ENCODE measurements at regions not wholly inside any gene's neighbourhood (a gene's known extent, or its start where the extent isn't known, plus 50 kb on each side); places are given as distances from the start of the nearest gene placed in this dataset.
A peak's percentile ranks its signal among the peaks of the same experiment; 100 is the strongest.

DNA sequence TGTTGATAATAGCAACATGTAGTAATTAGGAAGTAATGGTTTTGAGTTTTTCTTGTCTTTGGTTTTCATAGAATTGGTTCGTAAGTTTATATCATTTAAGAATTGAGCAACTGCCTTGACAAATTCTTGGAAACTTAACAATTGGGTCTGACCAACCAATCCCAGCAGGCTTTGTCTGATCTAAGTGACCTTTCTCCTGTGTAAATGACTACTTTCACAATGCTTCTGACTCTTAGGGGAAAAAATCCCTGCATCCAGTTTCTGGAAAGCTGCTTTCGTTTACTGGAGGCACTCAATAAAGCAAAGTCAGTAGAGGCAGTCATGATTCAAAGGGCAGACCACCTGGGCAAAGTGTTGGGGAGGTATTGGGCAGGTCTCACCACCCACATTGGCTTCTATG, 303.6 kb upstream of the FAM78B start:
- peaks cover 28 to 39% of the 10 kb centered on the region in 2 donors for H3K27me3 Mint-ChIP-seq
- no peaks in the 10 kb centered on the region for H3K4me1 Mint-ChIP-seq
- H3K27ac Mint-ChIP-seq = no peak overlapping the region
- H3K4me3 Mint-ChIP-seq = no peak overlapping the region
- Histone ChIP-seq H3K36me3 (ENCODE audit: control insufficient read depth in 2 of 2, extremely low read depth in 1 of 2, insufficient read depth in 1 of 2, low read length in 1 of 2) (no peaks in the 10 kb centered on the region), H3K4me1 (ENCODE audit: control insufficient read depth in 1 of 2, extremely low read depth in 1 of 2, insufficient read depth in 2 of 2, low read length in 2 of 2) (no peaks in the 10 kb centered on the region), H3K27me3 (replicated peaks in 1 of 2; ENCODE audit: control insufficient read depth in 2 of 2, extremely low read depth in 1 of 2, insufficient read depth in 2 of 2, low read length in 1 of 2) (peaks cover 0 to 7% of the 10 kb centered on the region in 2 experiments), H3K27ac (ENCODE audit: low read length) (no peak overlapping the region), H3K9me3 (no peaks in the 10 kb centered on the region), H3K4me3 (ENCODE audit: control insufficient read depth in 1 of 2, extremely low read depth in 1 of 2, low read length in 1 of 2) (no peak overlapping the region)
- H3K9me3 Mint-ChIP-seq = peaks cover 1% of the 10 kb centered on the region in 3 donors
- DNase-seq (no peak), ATAC-seq (replicated peaks in 1 of 4) (no peak)
- CTCF ChIA-PET = no interaction called here
- no peaks in the 10 kb centered on the region for H3K36me3 Mint-ChIP-seq
- POLR2A ChIA-PET = no interaction called here
- WGBS (ENCODE audit: insufficient coverage) = 50% methylated on average over 1 of the region's 2 CpGs

DNA sequence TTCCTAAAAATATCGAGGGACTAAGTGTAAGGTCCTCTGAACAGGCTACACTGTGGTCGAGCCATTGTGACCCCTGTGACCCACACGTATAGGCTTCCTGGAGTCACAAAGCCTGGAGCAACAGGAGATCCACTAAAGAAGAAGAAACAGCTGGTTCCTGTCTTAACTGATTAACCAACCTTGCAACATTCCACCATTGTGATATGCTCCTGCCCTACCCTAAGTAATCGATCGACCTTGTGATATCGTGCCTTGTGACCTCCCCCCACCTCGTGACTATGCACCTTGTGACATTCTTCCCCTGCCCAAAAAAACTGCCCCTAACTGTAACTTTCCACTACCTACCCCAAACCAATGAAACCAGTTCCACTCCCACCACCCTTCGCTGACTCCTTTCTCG, 304.6 kb upstream of the FAM78B start:
- POLR2A ChIA-PET = no interaction called here
- DNase-seq = no peak
- peaks cover 0 to 7% of the 10 kb centered on the region in 2 experiments for H3K27me3 ChIP-seq (replicated peaks in 1 of 2; ENCODE audit: control insufficient read depth in 2 of 2, extremely low read depth in 1 of 2, insufficient read depth in 2 of 2, low read length in 1 of 2)
- 69% methylated on average over 7 of the region's 9 CpGs for WGBS (ENCODE audit: insufficient coverage)
- no peak for ATAC-seq (replicated peaks in 1 of 4)
- Mint-ChIP-seq H3K9me3 (no peaks in the 10 kb centered on the region), H3K4me1 (no peaks in the 10 kb centered on the region), H3K4me3 (no peak overlapping the region), H3K36me3 (no peaks in the 10 kb centered on the region), H3K27me3 (peaks cover 28 to 46% of the 10 kb centered on the region in 2 donors), H3K27ac (no peak overlapping the region)
- H3K36me3 ChIP-seq (ENCODE audit: control insufficient read depth in 2 of 2, extremely low read depth in 1 of 2, insufficient read depth in 1 of 2, low read length in 1 of 2) = no peaks in the 10 kb centered on the region
- CTCF ChIA-PET = no interaction called here
- H3K4me1 ChIP-seq (ENCODE audit: control insufficient read depth in 1 of 2, extremely low read depth in 1 of 2, insufficient read depth in 2 of 2, low read length in 2 of 2) = no peaks in the 10 kb centered on the region
- H3K27ac ChIP-seq (ENCODE audit: low read length) = no peak overlapping the region
- no peaks in the 10 kb centered on the region for H3K9me3 ChIP-seq
- H3K4me3 ChIP-seq (ENCODE audit: control insufficient read depth in 1 of 2, extremely low read depth in 1 of 2, low read length in 1 of 2) = no peak overlapping the region

DNA sequence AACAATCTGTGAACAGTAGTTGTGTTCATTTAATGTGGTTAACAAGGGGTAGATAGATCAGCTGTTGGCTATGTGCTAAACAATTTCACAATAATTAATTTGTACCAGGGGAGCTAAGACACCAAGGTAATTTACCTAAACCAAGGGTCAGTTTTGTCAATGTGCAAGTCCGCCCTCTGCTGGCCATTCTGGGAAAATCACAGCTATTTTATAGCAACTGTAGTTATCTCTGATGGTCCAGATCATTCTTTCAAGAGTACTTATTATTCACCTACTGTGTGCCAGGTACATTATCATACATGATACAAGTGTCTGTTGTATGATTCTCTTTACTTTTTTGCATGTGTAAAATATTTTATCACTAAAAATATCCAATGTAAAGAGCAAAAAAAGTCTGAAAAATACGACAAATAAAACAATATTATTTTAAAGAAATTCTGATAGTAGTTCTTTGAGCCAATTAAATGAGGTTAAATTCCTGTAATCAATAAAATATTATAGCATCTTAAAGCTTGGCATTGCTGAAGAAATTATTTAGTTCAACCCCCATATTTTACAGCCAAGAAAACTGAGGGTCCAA, 312.3 kb upstream of the FAM78B start:
- Mint-ChIP-seq H3K27ac (no peak overlapping the region), H3K36me3 (no peaks in the 10 kb centered on the region), H3K9me3 (no peaks in the 10 kb centered on the region), H3K4me1 (no peaks in the 10 kb centered on the region), H3K4me3 (no peak overlapping the region), H3K27me3 (peaks cover 0 to 7% of the 10 kb centered on the region in 2 donors)
- ChIA-PET POLR2A (no interaction called here), CTCF (interaction anchor here (0.5 to 4.1 kb wide), 13 partner anchors 9 to 556 kb away, joined by 3 to 37 read pairs (median 4); no protein-coding TSS in a partner anchor)
- no peaks in the 10 kb centered on the region for H3K27me3 ChIP-seq (replicated peaks in 1 of 2; ENCODE audit: control insufficient read depth in 2 of 2, extremely low read depth in 1 of 2, insufficient read depth in 2 of 2, low read length in 1 of 2)
- ATAC-seq (replicated peaks in 1 of 4) = no peak
- H3K27ac ChIP-seq (ENCODE audit: low read length) = no peak overlapping the region
- WGBS (ENCODE audit: insufficient coverage) = no CpG with 5 or more reads among the region's 2 CpGs
- no peaks in the 10 kb centered on the region for H3K9me3 ChIP-seq
- no peak overlapping the region for H3K4me3 ChIP-seq (ENCODE audit: control insufficient read depth in 1 of 2, extremely low read depth in 1 of 2, low read length in 1 of 2)
- H3K4me1 ChIP-seq (ENCODE audit: control insufficient read depth in 1 of 2, extremely low read depth in 1 of 2, insufficient read depth in 2 of 2, low read length in 2 of 2) = no peaks in the 10 kb centered on the region
- no peaks in the 10 kb centered on the region for H3K36me3 ChIP-seq (ENCODE audit: control insufficient read depth in 2 of 2, extremely low read depth in 1 of 2, insufficient read depth in 1 of 2, low read length in 1 of 2)
- peak in 28 of 35 experiments; percentile 5 to 66 (median 30) for DNase-seq

DNA sequence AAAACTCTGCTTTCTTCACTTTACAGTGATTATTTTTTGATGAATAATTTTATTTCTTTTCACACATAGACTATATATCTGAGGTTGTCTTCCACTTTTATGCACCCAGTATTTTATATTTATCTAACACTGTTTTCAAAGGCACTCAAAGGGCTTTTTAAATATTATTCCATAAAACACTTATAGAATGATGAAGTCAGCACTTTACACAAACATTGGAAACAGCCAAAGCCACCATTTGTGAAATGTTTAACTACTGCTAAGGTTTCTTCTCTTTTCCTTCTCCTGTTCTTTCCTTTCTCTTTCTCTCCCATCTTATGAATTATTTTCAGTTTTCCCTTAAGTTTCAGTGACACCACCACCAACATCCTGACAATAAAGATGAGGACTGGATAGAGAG, 317.7 kb upstream of the FAM78B start:
- no peaks in the 10 kb centered on the region for H3K27me3 ChIP-seq (replicated peaks in 1 of 2; ENCODE audit: control insufficient read depth in 2 of 2, extremely low read depth in 1 of 2, insufficient read depth in 2 of 2, low read length in 1 of 2)
- peaks cover 8% of the 10 kb centered on the region for H3K36me3 Mint-ChIP-seq
- POLR2A ChIA-PET = no interaction called here
- no peaks in the 10 kb centered on the region for H3K27me3 Mint-ChIP-seq
- H3K4me1 Mint-ChIP-seq = peaks cover 6 to 21% (median 15%) of the 10 kb centered on the region in 3 donors
- no peaks in the 10 kb centered on the region for H3K9me3 Mint-ChIP-seq
- H3K4me3 Mint-ChIP-seq = no peak overlapping the region
- H3K27ac Mint-ChIP-seq = no peak overlapping the region
- no peak for ATAC-seq (replicated peaks in 1 of 4)
- H3K27ac ChIP-seq (ENCODE audit: low read length) = no peak overlapping the region
- CTCF ChIA-PET = no interaction called here
- peaks cover 0 to 10% of the 10 kb centered on the region in 2 experiments for H3K4me1 ChIP-seq (ENCODE audit: control insufficient read depth in 1 of 2, extremely low read depth in 1 of 2, insufficient read depth in 2 of 2, low read length in 2 of 2)
- H3K36me3 ChIP-seq (ENCODE audit: control insufficient read depth in 2 of 2, extremely low read depth in 1 of 2, insufficient read depth in 1 of 2, low read length in 1 of 2) = no peaks in the 10 kb centered on the region
- DNase-seq = no peak
- H3K4me3 ChIP-seq (ENCODE audit: control insufficient read depth in 1 of 2, extremely low read depth in 1 of 2, low read length in 1 of 2) = no peak overlapping the region
- H3K9me3 ChIP-seq = no peaks in the 10 kb centered on the region

DNA sequence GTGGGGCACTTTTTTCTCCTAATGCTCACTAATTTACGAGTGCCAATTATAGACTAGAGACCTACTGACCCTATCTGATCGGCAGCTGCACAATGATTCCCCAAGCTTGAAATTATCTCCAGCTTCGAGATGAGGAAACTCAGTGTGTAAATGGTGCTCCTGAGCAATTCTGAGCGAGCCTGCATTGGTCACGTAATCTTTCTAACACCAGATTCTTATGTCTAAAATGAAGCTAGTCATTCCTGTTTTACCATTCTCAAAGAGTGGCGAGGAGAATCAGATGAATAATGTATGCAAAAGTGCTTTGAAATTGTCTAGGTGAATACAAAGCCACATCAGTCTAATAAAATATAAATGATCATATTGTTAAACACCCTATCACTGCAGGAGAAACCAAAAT, 318.1 kb upstream of the FAM78B start:
- Mint-ChIP-seq H3K36me3 (peaks cover 8% of the 10 kb centered on the region), H3K9me3 (no peaks in the 10 kb centered on the region), H3K4me1 (peaks cover 6 to 21% (median 15%) of the 10 kb centered on the region in 3 donors), H3K4me3 (no peak overlapping the region), H3K27me3 (no peaks in the 10 kb centered on the region), H3K27ac (no peak overlapping the region)
- ChIA-PET POLR2A (no interaction called here), CTCF (interaction anchor here in 1 of 2 donors (1.4 kb wide), 1 partner anchor 10 kb away, joined by 3 read pairs; no protein-coding TSS in a partner anchor)
- H3K27me3 ChIP-seq (replicated peaks in 1 of 2; ENCODE audit: control insufficient read depth in 2 of 2, extremely low read depth in 1 of 2, insufficient read depth in 2 of 2, low read length in 1 of 2) = no peaks in the 10 kb centered on the region
- no peak for DNase-seq
- H3K36me3 ChIP-seq (ENCODE audit: control insufficient read depth in 2 of 2, extremely low read depth in 1 of 2, insufficient read depth in 1 of 2, low read length in 1 of 2) = no peaks in the 10 kb centered on the region
- ATAC-seq (replicated peaks in 1 of 4) = no peak
- WGBS (ENCODE audit: insufficient coverage) = no CpG with 5 or more reads among the region's 6 CpGs
- H3K4me1 ChIP-seq (ENCODE audit: control insufficient read depth in 1 of 2, extremely low read depth in 1 of 2, insufficient read depth in 2 of 2, low read length in 2 of 2) = peaks cover 0 to 12% of the 10 kb centered on the region in 2 experiments
- H3K9me3 ChIP-seq = no peaks in the 10 kb centered on the region
- no peak overlapping the region for H3K27ac ChIP-seq (ENCODE audit: low read length)
- no peak overlapping the region for H3K4me3 ChIP-seq (ENCODE audit: control insufficient read depth in 1 of 2, extremely low read depth in 1 of 2, low read length in 1 of 2)

DNA sequence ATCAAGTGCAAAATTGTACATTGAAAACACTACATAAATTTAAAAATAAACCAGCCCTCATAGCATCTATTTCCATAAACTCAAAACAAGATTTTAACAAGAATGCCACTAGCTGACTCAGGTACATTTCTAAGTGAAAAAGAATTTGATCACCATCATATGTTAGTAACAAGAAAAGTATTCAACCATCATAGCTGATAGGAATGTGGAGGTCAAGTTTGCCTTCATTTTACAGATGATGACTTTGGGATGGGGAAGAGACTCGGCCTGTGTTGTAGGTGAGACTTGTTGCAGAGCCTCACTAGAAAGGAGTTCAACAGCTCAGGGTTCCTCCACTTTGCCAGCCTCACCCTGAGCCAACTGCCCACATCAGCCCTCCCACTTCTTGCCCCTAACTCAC, 318.8 kb upstream of the FAM78B start:
- WGBS (ENCODE audit: insufficient coverage) = no CpG with 5 or more reads among the region's 1 CpG
- peaks cover 6 to 21% (median 15%) of the 10 kb centered on the region in 3 donors for H3K4me1 Mint-ChIP-seq
- DNase-seq (no peak), ATAC-seq (replicated peaks in 1 of 4) (no peak)
- no peak overlapping the region for H3K27ac Mint-ChIP-seq
- Histone ChIP-seq H3K27me3 (replicated peaks in 1 of 2; ENCODE audit: control insufficient read depth in 2 of 2, extremely low read depth in 1 of 2, insufficient read depth in 2 of 2, low read length in 1 of 2) (no peaks in the 10 kb centered on the region), H3K4me3 (ENCODE audit: control insufficient read depth in 1 of 2, extremely low read depth in 1 of 2, low read length in 1 of 2) (no peak overlapping the region), H3K4me1 (ENCODE audit: control insufficient read depth in 1 of 2, extremely low read depth in 1 of 2, insufficient read depth in 2 of 2, low read length in 2 of 2) (peaks cover 0 to 17% of the 10 kb centered on the region in 2 experiments), H3K36me3 (ENCODE audit: control insufficient read depth in 2 of 2, extremely low read depth in 1 of 2, insufficient read depth in 1 of 2, low read length in 1 of 2) (no peaks in the 10 kb centered on the region), H3K9me3 (no peaks in the 10 kb centered on the region), H3K27ac (ENCODE audit: low read length) (no peak overlapping the region)
- H3K9me3 Mint-ChIP-seq = no peaks in the 10 kb centered on the region
- H3K27me3 Mint-ChIP-seq = no peaks in the 10 kb centered on the region
- H3K36me3 Mint-ChIP-seq = peaks cover 8% of the 10 kb centered on the region
- ChIA-PET POLR2A (no interaction called here), CTCF (interaction anchor here in 1 of 2 donors (1.4 kb wide), 1 partner anchor 11 kb away, joined by 3 read pairs; no protein-coding TSS in a partner anchor)
- no peak overlapping the region for H3K4me3 Mint-ChIP-seq
